HEK293 (cell line): ENCODE measurements at regions not wholly inside any gene's neighbourhood (a gene's known extent, or its start where the extent isn't known, plus 50 kb on each side); places are given as distances from the start of the nearest gene placed in this dataset.
A peak's percentile ranks its signal among the peaks of the same experiment; 100 is the strongest.

ENCODE experiments used
- CTCF ChIA-PET: fragments of 350-600 bp; formaldehyde crosslinking; extraction: SDS; loops from one replicate; lab custom pipeline; 2021; ENCODE audit warnings: antibody characterized with exemption; lab: Yijun Ruan, JAX
- POLR2A ChIA-PET: fragments of 300-600 bp; formaldehyde crosslinking; extraction: SDS; loops from one replicate; lab custom pipeline; 2020; ENCODE audit warnings: antibody characterized with exemption, inconsistent platforms; lab: Yijun Ruan, JAX
- H3K27ac ChIP-seq: fragments of 200-500 bp; sonication (Bioruptor generic); 2 replicates; pipeline ENCODE4 v1.5.1; 2014; ENCODE audit warnings: low read depth, low read length, control low read depth, inconsistent platforms; ENCODE audit errors: extremely low read depth
- H3K36me3 ChIP-seq, 2 experiments: fragments of 200-500 bp in 1 of 2; sonication (Bioruptor generic) in 1 of 2; 1 replicate in 1 of 2; 2 replicates in 1 of 2; pipeline ENCODE4 v1.5.1; 2014 to 2017; ENCODE audit warnings: inconsistent platforms in 2 of 2, low read length in 2 of 2; ENCODE audit not compliant: control insufficient read depth in 2 of 2, insufficient read depth in 1 of 2
- H3K4me1 ChIP-seq: fragments of 200-500 bp; sonication (Bioruptor generic); 2 replicates; pipeline ENCODE4 v1.5.1; 2014; ENCODE audit warnings: mild to moderate bottlenecking, low read length, inconsistent platforms; ENCODE audit not compliant: control insufficient read depth, insufficient read depth
- H3K4me3 ChIP-seq: 2 replicates; pipeline ENCODE4 v1.5.1; 2011; ENCODE audit warnings: low read depth, mild to moderate bottlenecking, control low read depth, low read length, moderate library complexity
- H3K9me3 ChIP-seq: fragments of 200-500 bp; sonication (Bioruptor generic); 2 replicates; pipeline ENCODE4 v1.5.1; 2014; ENCODE audit warnings: low read depth, low read length, inconsistent platforms; ENCODE audit not compliant: control insufficient read depth, insufficient read depth
- BCL11A ChIP-seq: fragments of 450-650 bp; formaldehyde crosslinking; IDR thresholded peaks from 2 replicates; pipeline ENCODE4 v1.5.1; 2016; ENCODE audit warnings: low read depth, missing biosample characterization, missing genetic modification characterization
- GLI2 ChIP-seq: fragments of 450-650 bp; formaldehyde crosslinking; IDR thresholded peaks from 2 replicates; pipeline ENCODE4; 2017; ENCODE audit warnings: missing biosample characterization, missing genetic modification characterization, low read depth, borderline replicate concordance
- GLIS1 ChIP-seq: fragments of 450-650 bp; formaldehyde crosslinking; IDR thresholded peaks from 2 replicates; pipeline ENCODE4 v1.5.1; 2016; ENCODE audit warnings: missing biosample characterization, missing genetic modification characterization
- MYNN ChIP-seq: fragments of 450-650 bp; formaldehyde crosslinking; IDR thresholded peaks from 2 replicates; pipeline ENCODE4 v1.5.1; 2016; ENCODE audit warnings: missing biosample characterization, missing genetic modification characterization, borderline replicate concordance
- MZF1 ChIP-seq: fragments of 450-650 bp; formaldehyde crosslinking; IDR thresholded peaks from 2 replicates; pipeline ENCODE4 v1.5.1; 2017; ENCODE audit warnings: missing biosample characterization, missing genetic modification characterization, borderline replicate concordance
- ZNF146 ChIP-seq: fragments of 450-650 bp; formaldehyde crosslinking; IDR thresholded peaks from 2 replicates; pipeline ENCODE4 v1.5.1; 2016; ENCODE audit warnings: missing biosample characterization, missing genetic modification characterization
- ZNF16 ChIP-seq: fragments of 450-650 bp; formaldehyde crosslinking; IDR thresholded peaks from 2 replicates; pipeline ENCODE4 v1.5.1; 2016; ENCODE audit warnings: low read depth, missing biosample characterization, missing genetic modification characterization
- ZNF175 ChIP-seq: fragments of 450-650 bp; formaldehyde crosslinking; IDR thresholded peaks from 2 replicates; pipeline ENCODE4 v1.5.1; 2016; ENCODE audit warnings: missing biosample characterization, missing genetic modification characterization
- ZNF19 ChIP-seq: fragments of 450-650 bp; formaldehyde crosslinking; IDR thresholded peaks from 2 replicates; pipeline ENCODE4; 2016; ENCODE audit warnings: missing biosample characterization, missing genetic modification characterization, low read depth
- ZNF239 ChIP-seq: fragments of 450-650 bp; formaldehyde crosslinking; IDR thresholded peaks from 2 replicates; pipeline ENCODE4 v1.5.1; 2016; ENCODE audit warnings: missing biosample characterization, missing genetic modification characterization
- ZNF248 ChIP-seq: fragments of 450-650 bp; formaldehyde crosslinking; IDR thresholded peaks from 2 replicates; pipeline ENCODE4 v1.5.1; 2017; ENCODE audit warnings: missing biosample characterization, missing genetic modification characterization
- ZNF292 ChIP-seq: fragments of 450-650 bp; formaldehyde crosslinking; IDR thresholded peaks from 2 replicates; pipeline ENCODE4 v1.5.1; 2016; ENCODE audit warnings: low read depth, missing biosample characterization, missing genetic modification characterization, borderline replicate concordance
- ZNF311 ChIP-seq: fragments of 450-650 bp; formaldehyde crosslinking; IDR thresholded peaks from 2 replicates; pipeline ENCODE4 v1.5.1; 2017; ENCODE audit warnings: missing biosample characterization, missing genetic modification characterization, borderline replicate concordance
- ZNF473 ChIP-seq: fragments of 450-650 bp; formaldehyde crosslinking; IDR thresholded peaks from 2 replicates; pipeline ENCODE4 v1.5.1; 2017; ENCODE audit warnings: missing biosample characterization, missing genetic modification characterization
- ZNF501 ChIP-seq: fragments of 450-650 bp; formaldehyde crosslinking; IDR thresholded peaks from 2 replicates; pipeline ENCODE4 v1.5.1; 2016; ENCODE audit warnings: missing biosample characterization, missing genetic modification characterization
- ZNF560 ChIP-seq: fragments of 450-650 bp; formaldehyde crosslinking; IDR thresholded peaks from 2 replicates; pipeline ENCODE4 v1.5.1; 2017; ENCODE audit warnings: missing biosample characterization, missing genetic modification characterization, borderline replicate concordance
- ZNF626 ChIP-seq: fragments of 450-650 bp; sonication (Bioruptor Pico); formaldehyde crosslinking; IDR thresholded peaks from 2 replicates; pipeline ENCODE4 v1.5.1; 2018; ENCODE audit warnings: missing biosample characterization, missing genetic modification characterization, inconsistent platforms
- ZNF670 ChIP-seq: fragments of 450-650 bp; formaldehyde crosslinking; IDR thresholded peaks from 2 replicates; pipeline ENCODE4 v1.5.1; 2016; ENCODE audit warnings: missing biosample characterization, missing genetic modification characterization, low read depth
- ZNF677 ChIP-seq: fragments of 450-650 bp; IDR thresholded peaks from 2 replicates; pipeline ENCODE4 v1.5.0; 2018; ENCODE audit warnings: missing biosample characterization, mild to moderate bottlenecking, missing genetic modification characterization, moderate library complexity
- ZNF701 ChIP-seq: fragments of 450-650 bp; formaldehyde crosslinking; IDR thresholded peaks from 2 replicates; pipeline ENCODE4 v1.5.1; 2016; ENCODE audit warnings: missing biosample characterization, missing genetic modification characterization
- TF ChIP-seq, protein P1 (sequence below): fragments of 450-650 bp; formaldehyde crosslinking; IDR thresholded peaks from 2 replicates; pipeline ENCODE4 v1.5.1; 2017; ENCODE audit warnings: missing biosample characterization, missing genetic modification characterization
- TF ChIP-seq, protein P2 (sequence below): fragments of 450-650 bp; formaldehyde crosslinking; IDR thresholded peaks from 2 replicates; pipeline ENCODE4 v1.5.1; 2016; ENCODE audit warnings: missing biosample characterization, missing genetic modification characterization

DNA sequence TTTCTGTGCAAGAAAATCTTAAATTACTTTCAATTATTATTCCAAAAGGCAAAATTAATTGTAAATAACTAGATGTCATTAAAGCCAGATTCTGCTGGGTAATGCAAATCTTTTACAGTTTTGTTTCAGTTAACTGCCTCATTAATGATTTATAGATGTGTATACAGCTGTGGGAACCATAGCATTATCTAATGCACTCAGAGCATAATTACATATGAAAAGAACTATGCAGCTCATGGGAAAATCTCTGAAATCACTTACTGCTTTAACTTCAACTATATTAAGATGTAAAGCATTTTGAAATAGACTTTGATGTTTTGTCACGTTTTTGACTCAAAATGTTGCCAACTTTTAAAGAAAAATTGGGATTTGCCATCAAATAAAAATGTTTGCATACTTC lies 630.3 kb upstream of the KLHL4 start:
- POLR2A ChIA-PET: no interaction called here
- Histone ChIP-seq H3K9me3 (no peaks in the 10 kb centered on the region), H3K36me3 (no peaks in the 10 kb centered on the region), H3K27ac (no peak overlapping the region), H3K4me1 (no peaks in the 10 kb centered on the region)
- no peak for TF ChIP-seq ZNF670 (tag by site-specific recombination)
- TF ChIP-seq ZNF175 (tag by site-specific recombination): no peak
- no peak for TF ChIP-seq ZNF701 (tag by site-specific recombination)
- no peak for TF ChIP-seq ZNF19 (tag by site-specific recombination)
- no peak for TF ChIP-seq ZNF239 (tag by site-specific recombination)
- no peak for TF ChIP-seq GLIS1
- TF ChIP-seq, all 188 proteins: peak for 0
- CTCF ChIA-PET: no interaction called here
- H3K4me3 ChIP-seq: no peak overlapping the region

DNA sequence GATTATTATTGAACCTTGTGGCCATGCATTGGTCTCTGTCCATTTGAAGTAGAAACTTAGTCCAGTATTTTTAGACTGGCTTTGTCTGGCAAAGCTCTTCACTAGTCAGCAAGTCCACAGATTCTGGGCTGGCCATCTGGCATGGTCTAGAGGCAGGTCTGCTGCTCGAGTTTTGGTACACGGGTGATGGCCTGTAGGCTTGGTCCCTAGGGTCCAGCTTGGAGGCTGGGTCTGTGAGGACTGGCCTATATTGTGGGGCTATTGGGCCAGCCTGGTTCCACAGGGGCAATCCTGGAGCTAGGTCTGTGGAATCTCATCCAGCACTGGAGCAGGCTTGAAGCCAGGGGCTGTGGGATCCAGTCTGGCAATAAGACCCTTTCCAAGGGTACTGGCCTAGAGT lies 607.6 kb upstream of the KLHL4 start:
- Histone ChIP-seq H3K4me1 (peaks cover 2% of the 10 kb centered on the region; the same call in 1 of the 2 replicates), H3K36me3 (no peaks in the 10 kb centered on the region), H3K4me3 (no peak overlapping the region), H3K9me3 (no peaks in the 10 kb centered on the region), H3K27ac (0 out of 2 replicates have a peak overlapping the region, but pooled peaks have one; percentile 9)
- ChIA-PET POLR2A (no interaction called here), CTCF (no interaction called here)
- TF ChIP-seq, protein P1, sequence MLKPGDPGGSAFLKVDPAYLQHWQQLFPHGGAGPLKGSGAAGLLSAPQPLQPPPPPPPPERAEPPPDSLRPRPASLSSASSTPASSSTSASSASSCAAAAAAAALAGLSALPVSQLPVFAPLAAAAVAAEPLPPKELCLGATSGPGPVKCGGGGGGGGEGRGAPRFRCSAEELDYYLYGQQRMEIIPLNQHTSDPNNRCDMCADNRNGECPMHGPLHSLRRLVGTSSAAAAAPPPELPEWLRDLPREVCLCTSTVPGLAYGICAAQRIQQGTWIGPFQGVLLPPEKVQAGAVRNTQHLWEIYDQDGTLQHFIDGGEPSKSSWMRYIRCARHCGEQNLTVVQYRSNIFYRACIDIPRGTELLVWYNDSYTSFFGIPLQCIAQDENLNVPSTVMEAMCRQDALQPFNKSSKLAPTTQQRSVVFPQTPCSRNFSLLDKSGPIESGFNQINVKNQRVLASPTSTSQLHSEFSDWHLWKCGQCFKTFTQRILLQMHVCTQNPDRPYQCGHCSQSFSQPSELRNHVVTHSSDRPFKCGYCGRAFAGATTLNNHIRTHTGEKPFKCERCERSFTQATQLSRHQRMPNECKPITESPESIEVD (tag by site-specific recombination): no peak
- TF ChIP-seq ZNF248 (tag by site-specific recombination) (no peak), ZNF311 (tag by site-specific recombination) (no peak), GLI2 (tag by site-specific recombination) (no peak), ZNF560 (tag by site-specific recombination) (no peak), BCL11A (tag by site-specific recombination) (no peak), ZNF292 (no peak), ZNF501 (tag by site-specific recombination) (no peak), ZNF677 (no peak), ZNF16 (no peak), MZF1 (no peak)

DNA sequence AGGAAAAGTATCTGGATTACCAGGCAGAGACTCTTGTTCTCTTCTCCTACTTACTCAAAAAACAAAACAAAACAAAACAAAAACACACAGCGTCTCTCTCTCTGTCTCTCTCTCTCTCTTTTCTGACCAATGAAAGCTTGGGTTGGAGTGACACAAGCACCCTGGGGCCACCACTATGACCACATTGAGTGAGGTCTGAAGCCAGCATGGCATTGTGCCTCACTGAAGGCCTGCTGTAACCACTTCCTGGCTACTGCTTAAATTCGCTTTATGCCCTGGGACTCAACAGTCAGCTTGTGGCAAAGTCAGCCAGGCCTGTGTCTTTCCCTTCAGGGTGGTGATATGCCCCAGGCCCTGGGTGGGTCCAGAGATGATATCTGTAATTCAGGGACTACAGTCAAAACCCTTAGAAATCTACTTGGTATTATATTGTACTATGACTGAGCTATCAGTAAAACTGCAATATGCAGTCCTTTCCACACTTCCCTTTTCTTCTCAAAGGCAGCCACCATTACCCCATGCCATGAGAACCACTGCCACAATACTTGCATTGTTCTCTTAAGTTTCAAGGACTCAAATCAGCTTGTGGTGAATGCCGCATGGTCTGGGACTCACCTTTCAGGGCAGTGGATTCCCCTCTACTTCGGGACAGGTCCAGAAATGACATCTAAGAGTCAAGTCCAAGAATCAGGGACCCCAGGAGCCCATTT lies 606.8 kb upstream of the KLHL4 start:
- Histone ChIP-seq H3K4me1 (peaks cover 2% of the 10 kb centered on the region; the same call in 1 of the 2 replicates), H3K9me3 (no peaks in the 10 kb centered on the region), H3K27ac (no peak overlapping the region), H3K4me3 (no peak overlapping the region), H3K36me3 (no peaks in the 10 kb centered on the region)
- POLR2A ChIA-PET: no interaction called here
- CTCF ChIA-PET: no interaction called here
- TF ChIP-seq ZNF626 (tag by site-specific recombination): no peak
- TF ChIP-seq ZNF473 (tag by site-specific recombination): no peak
- no peak for TF ChIP-seq MYNN (tag by site-specific recombination)
- TF ChIP-seq ZNF146 (tag by site-specific recombination): no peak
- TF ChIP-seq, protein P2, sequence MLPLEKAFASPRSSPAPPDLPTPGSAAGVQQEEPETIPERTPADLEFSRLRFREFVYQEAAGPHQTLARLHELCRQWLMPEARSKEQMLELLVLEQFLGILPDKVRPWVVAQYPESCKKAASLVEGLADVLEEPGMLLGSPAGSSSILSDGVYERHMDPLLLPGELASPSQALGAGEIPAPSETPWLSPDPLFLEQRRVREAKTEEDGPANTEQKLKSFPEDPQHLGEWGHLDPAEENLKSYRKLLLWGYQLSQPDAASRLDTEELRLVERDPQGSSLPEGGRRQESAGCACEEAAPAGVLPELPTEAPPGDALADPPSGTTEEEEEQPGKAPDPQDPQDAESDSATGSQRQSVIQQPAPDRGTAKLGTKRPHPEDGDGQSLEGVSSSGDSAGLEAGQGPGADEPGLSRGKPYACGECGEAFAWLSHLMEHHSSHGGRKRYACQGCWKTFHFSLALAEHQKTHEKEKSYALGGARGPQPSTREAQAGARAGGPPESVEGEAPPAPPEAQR (tag by site-specific recombination): no peak
